Right lung (tissue), 2 donors: ENCODE measurements at regions not wholly inside any gene's neighbourhood (a gene's known extent, or its start where the extent isn't known, plus 50 kb on each side); places are given as distances from the start of the nearest gene placed in this dataset.

Experiments used
- DNase-seq, 2 donors: peaks; one replicate each; pipeline ENCODE4 v3.0.0-alpha.2; 2013

- no peak for DNase-seq
These were observed 187.4 kb upstream of the STAC start for GRCh38 chr3:36192901-36193300.

- DNase-seq: peak in 1 of 2 donors; percentile 13
These were observed 186.9 kb upstream of the STAC start for GRCh38 chr3:36193448-36193847.

- no peak for DNase-seq
These were observed 184.2 kb upstream of the STAC start for GRCh38 chr3:36196058-36196457.

GRCh38 chr3:36197151-36197550, 183.2 kb upstream of the STAC start:
- no peak for DNase-seq

- no peak for DNase-seq
These were observed 178.8 kb upstream of the STAC start for GRCh38 chr3:36201546-36201945.

GRCh38 chr3:36206956-36207580, 173.2 kb upstream of the STAC start:
- no peak for DNase-seq

- no peak for DNase-seq
These were observed 169.3 kb upstream of the STAC start for GRCh38 chr3:36210840-36211651.

GRCh38 chr3:36211652-36211999, 168.7 kb upstream of the STAC start:
- DNase-seq: no peak

- peak in 1 of 2 donors; percentile 16 for DNase-seq
These were observed 168.1 kb upstream of the STAC start for GRCh38 chr3:36212251-36212650.

GRCh38 chr3:36214460-36214859, 165.8 kb upstream of the STAC start:
- DNase-seq: no peak

- no peak for DNase-seq
These were observed 165.1 kb upstream of the STAC start for GRCh38 chr3:36215241-36215640.

GRCh38 chr3:36219398-36219797, 160.9 kb upstream of the STAC start:
- DNase-seq: no peak

- no peak for DNase-seq
These were observed 160.1 kb upstream of the STAC start for GRCh38 chr3:36220173-36220572.

- DNase-seq: no peak
These were observed 158.3 kb upstream of the STAC start for GRCh38 chr3:36221975-36222374.

- no peak for DNase-seq
These were observed 152.3 kb upstream of the STAC start for GRCh38 chr3:36227980-36228379.

- DNase-seq: no peak
These were observed 150.8 kb upstream of the STAC start for GRCh38 chr3:36229496-36229895.

- no peak for DNase-seq
These were observed 147.4 kb upstream of the STAC start for GRCh38 chr3:36232797-36233489.

- DNase-seq: no peak
These were observed 135.6 kb upstream of the STAC start for GRCh38 chr3:36244728-36245127.

GRCh38 chr3:36248374-36248773, 131.9 kb upstream of the STAC start:
- DNase-seq: no peak

GRCh38 chr3:36250191-36250590, 130.1 kb upstream of the STAC start:
- DNase-seq: no peak

- no peak for DNase-seq
These were observed 123.0 kb upstream of the STAC start for GRCh38 chr3:36257158-36257852.

- no peak for DNase-seq
These were observed 121.9 kb upstream of the STAC start for GRCh38 chr3:36258421-36258820.
